Esophagus muscularis mucosa (tissue), 4 donors: ENCODE measurements at regions not wholly inside any gene's neighbourhood (a gene's known extent, or its start where the extent isn't known, plus 50 kb on each side); places are given as distances from the start of the nearest gene placed in this dataset.

Experiments
- DNase-seq: peaks from one replicate; pipeline ENCODE4 v3.0.0-alpha.2; 2017; ENCODE audit errors: extremely low spot score
- H3K27ac ChIP-seq, 4 donors: fragments of 200-600 bp; sonication (generic); replicated peaks in 1 of 4; 1 replicate in 3 of 4; 2 replicates in 1 of 4; pipeline ENCODE4 v1.5.1; 2016 to 2019; ENCODE audit warnings: mild to moderate bottlenecking in 1 of 4
- H3K27me3 ChIP-seq, 4 donors: fragments of 200-600 bp; sonication (generic); one replicate each; pipeline versions ENCODE4 v1.5.1 to v1.6.0; 2016 to 2019
- H3K36me3 ChIP-seq, 4 donors: fragments of 200-600 bp; sonication (generic); one replicate each; pipeline ENCODE4 v1.5.1; 2016 to 2019
- H3K4me1 ChIP-seq, 4 donors: fragments of 200-600 bp; sonication (generic); one replicate each; pipeline ENCODE4 v1.5.1; 2016 to 2019
- H3K4me3 ChIP-seq, 4 donors: fragments of 200-600 bp; sonication (generic); 1 replicate in 2 of 4; 2 replicates in 2 of 4; pipeline ENCODE4 v1.5.1; 2016 to 2019; ENCODE audit warnings: mild to moderate bottlenecking in 4 of 4, moderate library complexity in 1 of 4
- H3K9me3 ChIP-seq, 4 donors: fragments of 200-600 bp; sonication (generic); 1 replicate in 3 of 4; 2 replicates in 1 of 4; pipeline ENCODE4 v1.5.1; 2016 to 2019
- EP300 ChIP-seq: sonication (generic); formaldehyde crosslinking; IDR thresholded peaks from one replicate; pipeline ENCODE4 v1.6.1; 2017; ENCODE audit warnings: antibody characterized with exemption
- POLR2A ChIP-seq: fragments of 450-650 bp; IDR thresholded peaks from one replicate; pipeline ENCODE4 v1.6.1; 2017; ENCODE audit warnings: antibody characterized with exemption, moderate library complexity, mild to moderate bottlenecking, low read depth
- POLR2AphosphoS5 ChIP-seq, 2 donors: sonication (generic); formaldehyde crosslinking; IDR thresholded peaks; one replicate each; pipeline ENCODE4 v1.6.1; 2017; ENCODE audit warnings: antibody characterized with exemption in 2 of 2
- WGBS: methylation state at CpG from one replicate; pipeline ENCODE4 v1.1.5; 2018; 5-methylcytosine and 5-hydroxymethylcytosine counted together
- intact Hi-C: fragments of 100-400 bp; cut with DNase I; formaldehyde crosslinking; loops from one replicate; pipeline ENCODE4 v1.15.1; 2023
- TF ChIP-seq, protein P1 (sequence below), 3 experiments: fragments of 200-600 bp in 2 of 3; fragments of 450-650 bp in 1 of 3; sonication (generic) in 2 of 3; IDR thresholded peaks; one replicate each; pipeline ENCODE4 v1.5.1; 2017 to 2019; ENCODE audit warnings: antibody characterized with exemption in 3 of 3, mild to moderate bottlenecking in 2 of 3, moderate library complexity in 1 of 3

- intact Hi-C loops, result no loop called here
- H3K4me1 ChIP-seq, result no peaks in the 10 kb centered on the region
- no peaks in the 10 kb centered on the region for H3K9me3 ChIP-seq
- no peaks in the 10 kb centered on the region for H3K36me3 ChIP-seq
- no peak for DNase-seq
- H3K27me3 ChIP-seq, result no peaks in the 10 kb centered on the region
- 87% methylated on average over 3 of the region's 3 CpGs for WGBS
- TF ChIP-seq EP300 (no peak), POLR2A (no peak)
- H3K4me3 ChIP-seq, result no peak overlapping the region
- no peak overlapping the region for H3K27ac ChIP-seq
Measured at GRCh38 chr1:239930686-239931262, 160.9 kb upstream of the FMN2 start.

DNA sequence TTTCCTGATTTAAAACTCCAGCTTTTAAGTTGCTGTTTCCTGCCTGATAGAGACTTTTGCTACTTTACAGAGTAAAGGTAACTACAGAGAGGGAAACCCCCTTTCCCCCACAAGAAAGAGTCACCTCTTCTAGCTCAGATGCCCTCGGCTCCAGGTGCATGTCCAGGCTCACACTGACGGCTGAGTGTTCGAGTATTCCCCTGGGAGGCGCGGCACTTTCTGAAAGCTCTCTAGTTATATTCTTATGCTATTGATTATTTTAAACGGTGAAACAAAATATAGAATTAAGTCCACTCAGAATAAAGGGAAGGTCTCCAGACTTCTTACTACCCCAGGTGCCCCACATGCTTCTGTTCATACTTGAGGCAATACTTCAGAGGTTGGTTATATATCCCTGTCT, 160.3 kb upstream of the FMN2 start:
- H3K4me1 ChIP-seq, result no peaks in the 10 kb centered on the region
- no peak overlapping the region for H3K4me3 ChIP-seq
- H3K9me3 ChIP-seq, result no peaks in the 10 kb centered on the region
- intact Hi-C loops, result no loop called here
- 88% methylated on average over 6 of the region's 6 CpGs for WGBS
- H3K36me3 ChIP-seq, result no peaks in the 10 kb centered on the region
- DNase-seq, result peak; percentile 62
- H3K27me3 ChIP-seq, result no peaks in the 10 kb centered on the region
- no peak overlapping the region for H3K27ac ChIP-seq
- TF ChIP-seq, protein P1, sequence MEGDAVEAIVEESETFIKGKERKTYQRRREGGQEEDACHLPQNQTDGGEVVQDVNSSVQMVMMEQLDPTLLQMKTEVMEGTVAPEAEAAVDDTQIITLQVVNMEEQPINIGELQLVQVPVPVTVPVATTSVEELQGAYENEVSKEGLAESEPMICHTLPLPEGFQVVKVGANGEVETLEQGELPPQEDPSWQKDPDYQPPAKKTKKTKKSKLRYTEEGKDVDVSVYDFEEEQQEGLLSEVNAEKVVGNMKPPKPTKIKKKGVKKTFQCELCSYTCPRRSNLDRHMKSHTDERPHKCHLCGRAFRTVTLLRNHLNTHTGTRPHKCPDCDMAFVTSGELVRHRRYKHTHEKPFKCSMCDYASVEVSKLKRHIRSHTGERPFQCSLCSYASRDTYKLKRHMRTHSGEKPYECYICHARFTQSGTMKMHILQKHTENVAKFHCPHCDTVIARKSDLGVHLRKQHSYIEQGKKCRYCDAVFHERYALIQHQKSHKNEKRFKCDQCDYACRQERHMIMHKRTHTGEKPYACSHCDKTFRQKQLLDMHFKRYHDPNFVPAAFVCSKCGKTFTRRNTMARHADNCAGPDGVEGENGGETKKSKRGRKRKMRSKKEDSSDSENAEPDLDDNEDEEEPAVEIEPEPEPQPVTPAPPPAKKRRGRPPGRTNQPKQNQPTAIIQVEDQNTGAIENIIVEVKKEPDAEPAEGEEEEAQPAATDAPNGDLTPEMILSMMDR (IDR thresholded peaks at IDR 0.05), result no peak
- no peak for TF ChIP-seq POLR2AphosphoS5 (IDR thresholded peaks at IDR 0.05)

GRCh38 chr1:239939602-239940001, 152.1 kb upstream of the FMN2 start:
- Histone ChIP-seq H3K36me3 (no peaks in the 10 kb centered on the region), H3K27ac (no peak overlapping the region), H3K4me3 (no peak overlapping the region), H3K4me1 (no peaks in the 10 kb centered on the region), H3K9me3 (no peaks in the 10 kb centered on the region), H3K27me3 (no peaks in the 10 kb centered on the region)
- peak; percentile 29 for DNase-seq
- intact Hi-C loops, result no loop called here
- TF ChIP-seq, protein P1 (IDR thresholded peaks at IDR 0.05), result no peak
- TF ChIP-seq POLR2AphosphoS5 (IDR thresholded peaks at IDR 0.05), result no peak
- no peak for TF ChIP-seq POLR2A
- no peak for TF ChIP-seq EP300
- 58% methylated on average over 2 of the region's 2 CpGs for WGBS

DNA sequence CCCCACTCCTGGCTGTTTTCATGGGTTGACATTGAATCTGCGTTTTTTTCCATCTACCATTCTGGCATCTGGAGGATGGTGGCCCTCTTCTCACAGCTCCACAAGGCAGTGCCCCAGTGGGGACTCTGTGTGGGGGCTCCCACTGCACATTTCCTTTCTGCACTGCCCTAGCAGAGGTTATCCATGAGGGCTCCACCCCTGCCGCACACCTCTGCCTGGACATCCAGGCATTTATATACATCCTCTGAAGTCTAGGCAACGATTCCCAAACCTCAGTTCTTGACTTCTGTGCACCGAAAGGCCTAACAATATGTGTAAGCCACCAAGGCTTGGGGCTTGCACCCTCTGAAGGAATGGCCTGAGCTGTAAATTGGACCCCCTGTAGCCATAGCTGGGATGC, 147.9 kb upstream of the FMN2 start:
- DNase-seq, result peak; percentile 45
- no peaks in the 10 kb centered on the region for H3K4me1 ChIP-seq
- H3K4me3 ChIP-seq, result no peak overlapping the region
- H3K36me3 ChIP-seq, result no peaks in the 10 kb centered on the region
- no peak for TF ChIP-seq POLR2A
- TF ChIP-seq POLR2AphosphoS5 (IDR thresholded peaks at IDR 0.05), result no peak
- no peak for TF ChIP-seq EP300
- TF ChIP-seq, protein P1 (IDR thresholded peaks at IDR 0.05), result no peak
- no peak overlapping the region for H3K27ac ChIP-seq
- H3K9me3 ChIP-seq, result no peaks in the 10 kb centered on the region
- intact Hi-C loops, result no loop called here
- 89% methylated on average over 4 of the region's 4 CpGs for WGBS
- no peaks in the 10 kb centered on the region for H3K27me3 ChIP-seq

GRCh38 chr1:239944666-239945065, 147.0 kb upstream of the FMN2 start:
- no peak overlapping the region for H3K27ac ChIP-seq
- no peaks in the 10 kb centered on the region for H3K27me3 ChIP-seq
- no peak overlapping the region for H3K4me3 ChIP-seq
- intact Hi-C loops, result no loop called here
- WGBS, result 84% methylated on average over 3 of the region's 3 CpGs
- H3K36me3 ChIP-seq, result no peaks in the 10 kb centered on the region
- TF ChIP-seq EP300 (no peak), POLR2A (no peak), POLR2AphosphoS5 (IDR thresholded peaks at IDR 0.05) (no peak)
- TF ChIP-seq, protein P1 (IDR thresholded peaks at IDR 0.05), result no peak
- no peaks in the 10 kb centered on the region for H3K4me1 ChIP-seq
- DNase-seq, result peak; percentile 31
- H3K9me3 ChIP-seq, result no peaks in the 10 kb centered on the region
